ENCODE measurements at regions not wholly inside any gene's neighbourhood (a gene's known extent, or its start where the extent isn't known, plus 50 kb on each side); places are given as distances from the start of the nearest gene placed in this dataset.
A peak's percentile ranks its signal among the peaks of the same experiment; 100 is the strongest.

GRCh38 chr2:193963472-193964119 is 1693.4 kb upstream of the SLC39A10 start:
- peak in 1 of 7 experiments; percentile 12 for TF ChIP-seq CTCF (IDR thresholded peaks at IDR 0.05)
- TF ChIP-seq POLR2A (IDR thresholded peaks at IDR 0.05), result no peak

Data from stomach (tissue), 4 donors.